ELR (cell line): ENCODE measurements at regions not wholly inside any gene's neighbourhood (a gene's known extent, or its start where the extent isn't known, plus 50 kb on each side); places are given as distances from the start of the nearest gene placed in this dataset.
"Not testable (repeated sequence)": the region's sequence is repeated elsewhere in the genome, so short reads cannot be mapped to it uniquely, and the experiment has no call there.

Experiments used
- DNase-seq: peaks from one replicate; pipeline ENCODE4 v3.0.0-alpha.2; 2015; ENCODE audit warnings: low read depth

GRCh38 chr1:223022641-223023473, 120.2 kb downstream of the TLR5 start:
- DNase-seq = no peak

- no peak for DNase-seq
Measured at GRCh38 chr1:223023863-223024262, 119.2 kb downstream of the TLR5 start.

- not testable (repeated sequence) for DNase-seq
Measured at GRCh38 chr1:223024486-223024885, 118.6 kb downstream of the TLR5 start.

- DNase-seq = not testable (repeated sequence)
Measured at GRCh38 chr1:223025190-223025734, 117.8 kb downstream of the TLR5 start.

GRCh38 chr1:223026639-223027038, 116.4 kb downstream of the TLR5 start:
- not testable (repeated sequence) for DNase-seq

- no peak for DNase-seq
Measured at GRCh38 chr1:223029985-223030769, 112.9 kb downstream of the TLR5 start.

GRCh38 chr1:223030871-223031400, 112.1 kb downstream of the TLR5 start:
- DNase-seq = no peak

GRCh38 chr1:223031733-223032601, 111.1 kb downstream of the TLR5 start:
- DNase-seq = peak; percentile 42

GRCh38 chr1:223033658-223034057, 109.4 kb downstream of the TLR5 start:
- no peak for DNase-seq

GRCh38 chr1:223034270-223034798, 108.7 kb downstream of the TLR5 start:
- no peak for DNase-seq

GRCh38 chr1:223035724-223036478, 107.1 kb downstream of the TLR5 start:
- no peak for DNase-seq

GRCh38 chr1:223036479-223036845, 106.6 kb downstream of the TLR5 start:
- no peak for DNase-seq

GRCh38 chr1:223037845-223038244, 105.2 kb downstream of the TLR5 start:
- DNase-seq = no peak

GRCh38 chr1:223038288-223039006, 104.6 kb downstream of the TLR5 start:
- no peak for DNase-seq

GRCh38 chr1:223039990-223040389, 103.1 kb downstream of the TLR5 start:
- no peak for DNase-seq

GRCh38 chr1:223041481-223041880, 101.6 kb downstream of the TLR5 start:
- no peak for DNase-seq

GRCh38 chr1:223045164-223045957, 97.7 kb downstream of the TLR5 start:
- no peak for DNase-seq

GRCh38 chr1:223046011-223046410, 97.0 kb downstream of the TLR5 start:
- DNase-seq = no peak

GRCh38 chr1:223046463-223046862, 96.6 kb downstream of the TLR5 start:
- not testable (repeated sequence) for DNase-seq
